Left lung (tissue), 4 donors: ENCODE measurements at regions not wholly inside any gene's neighbourhood (a gene's known extent, or its start where the extent isn't known, plus 50 kb on each side); places are given as distances from the start of the nearest gene placed in this dataset.

Experiments
- ATAC-seq: fragments of 200-7000 bp; cut with Tn5 transposase; one replicate; pipeline ENCODE4 v1.9.1; 2020; ENCODE audit warnings: moderate library complexity
- DNase-seq, 4 donors: peaks; one replicate each; pipeline ENCODE4 v3.0.0-alpha.2; 2013 to 2020
- H3K27ac ChIP-seq, 2 donors: fragments of 200-600 bp; sonication (generic) in 1 of 2; one replicate each; pipeline versions ENCODE4 v1.5.0 to v1.8.0; 2020 to 2021
- H3K27me3 ChIP-seq, 2 donors: fragments of 200-600 bp; sonication (generic) in 1 of 2; one replicate each; pipeline versions ENCODE4 v1.5.0 to v1.8.0; 2020 to 2021
- H3K36me3 ChIP-seq, 2 donors: fragments of 200-600 bp; sonication (generic) in 1 of 2; one replicate each; pipeline versions ENCODE4 v1.5.0 to v1.8.0; 2020 to 2021
- H3K4me1 ChIP-seq, 2 donors: fragments of 200-600 bp; one replicate each; pipeline ENCODE4 v1.8.0; 2021
- H3K4me3 ChIP-seq, 2 donors: fragments of 200-600 bp; sonication (generic) in 1 of 2; one replicate each; pipeline versions ENCODE4 v1.5.0 to v1.8.0; 2020 to 2021; ENCODE audit warnings: mild to moderate bottlenecking in 1 of 2
- H3K9me3 ChIP-seq, 2 donors: fragments of 200-600 bp; sonication (generic) in 1 of 2; one replicate each; pipeline versions ENCODE4 v1.5.0 to v1.8.0; 2020 to 2021
- CTCF ChIP-seq, 2 donors: fragments of 200-600 bp; sonication (generic) in 1 of 2; IDR thresholded peaks; one replicate each; pipeline versions ENCODE4 v1.5.0 to v1.8.0; 2021; ENCODE audit warnings: antibody characterized with exemption in 2 of 2
- intact Hi-C, 2 donors: fragments of 100-400 bp; cut with DNase I; formaldehyde crosslinking; loops; one replicate each; pipeline versions ENCODE4 v1.11.2 to v1.14.2; 2022
- donor health status: DM: no; HTN: yes; CAD: no.
- donor health status: DM: no; HTN: no; CAD: no.

DNA sequence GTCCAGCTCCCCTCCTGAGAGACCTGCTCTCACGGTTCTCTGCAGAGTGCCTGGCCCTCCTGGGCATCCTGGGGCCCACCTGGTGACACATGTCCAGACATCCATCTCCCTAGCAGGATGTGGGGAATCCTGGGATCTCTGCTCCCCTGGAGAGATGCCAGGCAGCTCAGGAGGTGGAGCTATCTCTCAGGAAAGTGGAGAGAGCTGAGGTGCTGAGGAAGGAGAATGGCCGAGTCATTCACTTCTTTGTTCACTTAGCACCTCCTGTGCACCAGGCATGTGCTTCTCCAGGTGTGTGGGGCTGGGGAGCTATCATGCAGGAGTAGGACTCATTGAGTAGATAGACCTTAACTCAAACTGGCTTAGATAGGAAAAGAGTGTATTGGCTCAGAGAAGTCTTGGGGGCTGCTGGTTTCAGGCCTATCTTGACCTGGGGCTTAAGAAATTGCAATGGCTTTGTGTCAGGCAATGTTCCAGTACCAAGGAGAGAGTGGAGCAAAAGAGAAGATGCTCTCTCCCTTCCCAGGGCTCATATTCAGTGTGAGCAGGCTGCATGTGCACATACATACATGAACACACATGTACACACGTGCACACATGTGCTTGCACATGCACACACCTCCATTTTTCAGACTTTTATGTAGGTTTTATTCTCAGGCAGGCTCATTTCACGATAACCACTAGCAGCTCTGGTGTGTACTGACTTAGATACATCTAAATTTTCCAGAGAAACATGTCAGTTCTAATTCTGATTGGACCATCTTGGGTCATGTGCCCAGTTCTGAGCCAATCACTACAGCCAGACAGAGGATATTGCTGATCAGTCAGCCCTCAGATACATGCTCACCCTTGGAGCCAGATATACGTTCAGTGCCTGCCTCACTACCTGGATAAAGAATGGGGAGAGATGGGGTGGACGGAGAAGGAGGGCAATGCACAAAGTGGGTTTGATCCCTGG, 437.6 kb downstream of the PTPRU start:
- no peaks in the 10 kb centered on the region for H3K27me3 ChIP-seq
- intact Hi-C loops, result no loop called here
- H3K36me3 ChIP-seq, result no peaks in the 10 kb centered on the region
- no peaks in the 10 kb centered on the region for H3K4me1 ChIP-seq
- TF ChIP-seq CTCF (IDR thresholded peaks at IDR 0.05), result no peak
- DNase-seq (no peak), ATAC-seq (no peak)
- H3K4me3 ChIP-seq, result no peak overlapping the region
- no peaks in the 10 kb centered on the region for H3K9me3 ChIP-seq
- no peak overlapping the region for H3K27ac ChIP-seq

DNA sequence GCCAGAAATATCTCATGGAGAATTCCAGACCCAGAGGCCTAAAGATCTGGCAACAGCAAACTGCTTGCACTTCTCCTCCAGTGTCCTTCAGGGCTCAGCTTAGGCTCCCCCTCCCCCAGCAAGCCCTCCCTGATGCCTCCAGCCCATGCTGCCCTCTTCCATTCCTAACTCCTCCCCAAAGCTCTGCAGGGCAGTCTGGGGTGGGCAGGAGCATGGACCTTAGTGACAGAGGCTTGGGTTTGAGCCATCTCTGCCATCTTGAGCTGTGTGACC, 436.8 kb downstream of the PTPRU start:
- DNase-seq, result no peak
- H3K9me3 ChIP-seq, result no peaks in the 10 kb centered on the region
- no peaks in the 10 kb centered on the region for H3K4me1 ChIP-seq
- intact Hi-C loops, result no loop called here
- no peak overlapping the region for H3K27ac ChIP-seq
- H3K4me3 ChIP-seq, result no peak overlapping the region
- H3K27me3 ChIP-seq, result no peaks in the 10 kb centered on the region
- H3K36me3 ChIP-seq, result no peaks in the 10 kb centered on the region
- no peak for TF ChIP-seq CTCF (IDR thresholded peaks at IDR 0.05)
- ATAC-seq, result no peak

DNA sequence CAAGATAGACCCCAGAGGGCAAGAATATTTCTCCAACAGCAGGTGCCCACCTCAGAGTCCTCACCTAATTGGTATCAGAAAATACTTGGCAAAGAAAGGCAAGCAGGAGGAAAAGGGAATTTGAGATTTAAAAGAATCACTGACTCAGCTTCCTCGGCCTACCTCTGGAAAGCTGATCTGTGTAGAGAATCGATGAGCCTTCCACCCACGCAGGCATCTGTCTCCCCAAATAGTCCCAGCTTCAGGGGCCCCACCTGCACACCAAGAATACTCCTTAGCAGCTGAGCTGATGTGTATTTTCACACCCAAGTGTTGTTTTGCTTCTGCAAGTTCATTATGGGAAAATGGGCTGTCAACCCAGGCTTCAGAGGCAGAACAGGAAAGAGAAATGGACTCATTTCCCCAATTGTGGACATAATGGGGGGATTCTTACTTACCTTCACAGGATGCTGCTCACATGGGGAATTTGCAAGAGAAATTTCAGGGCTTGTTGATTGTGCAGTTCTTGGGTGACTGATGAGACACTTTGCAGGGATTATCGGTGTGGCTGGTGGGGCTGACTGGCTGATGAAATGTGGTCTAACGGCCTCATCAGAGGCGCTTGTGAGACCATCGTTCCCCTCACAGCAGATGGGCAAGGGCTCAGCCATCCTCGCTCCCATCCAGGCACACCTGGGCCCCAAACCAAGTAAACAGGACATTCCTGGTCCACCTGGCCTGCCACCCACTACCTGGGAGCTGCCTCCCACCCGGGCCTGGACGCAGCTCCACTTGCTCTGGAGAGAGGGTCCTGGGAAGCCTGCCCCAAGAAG, 436.3 kb downstream of the PTPRU start:
- Histone ChIP-seq H3K9me3 (no peaks in the 10 kb centered on the region), H3K4me1 (no peaks in the 10 kb centered on the region), H3K27me3 (no peaks in the 10 kb centered on the region), H3K4me3 (no peak overlapping the region), H3K36me3 (no peaks in the 10 kb centered on the region), H3K27ac (no peak overlapping the region)
- no peak for TF ChIP-seq CTCF (IDR thresholded peaks at IDR 0.05)
- DNase-seq (no peak), ATAC-seq (no peak)
- intact Hi-C loops, result no loop called here

- Histone ChIP-seq H3K36me3 (no peaks in the 10 kb centered on the region), H3K9me3 (no peaks in the 10 kb centered on the region), H3K4me3 (no peak overlapping the region), H3K27me3 (no peaks in the 10 kb centered on the region), H3K27ac (no peak overlapping the region), H3K4me1 (no peaks in the 10 kb centered on the region)
- intact Hi-C loops, result no loop called here
- ATAC-seq, result no peak
- no peak for TF ChIP-seq CTCF (IDR thresholded peaks at IDR 0.05)
- no peak for DNase-seq
Observed at GRCh38 chr1:29671446-29672356, 435.4 kb downstream of the PTPRU start.
